ENCODE measurements at regions not wholly inside any gene's neighbourhood (a gene's known extent, or its start where the extent isn't known, plus 50 kb on each side); places are given as distances from the start of the nearest gene placed in this dataset.

GRCh38 chr4:123581802-123582201 lies 185.2 kb downstream of the SPRY1 start:
- H3K27me3 ChIP-seq, result no peaks in the 10 kb centered on the region
- H3K9me3 ChIP-seq, result peaks cover 12 to 19% (median 12%) of the 10 kb centered on the region in 4 donors
- H3K36me3 ChIP-seq, result no peaks in the 10 kb centered on the region
- TF ChIP-seq EP300 (IDR thresholded peaks at IDR 0.05) (no peak), POLR2AphosphoS5 (IDR thresholded peaks at IDR 0.05) (no peak), CTCF (IDR thresholded peaks at IDR 0.05) (no peak), POLR2A (IDR thresholded peaks at IDR 0.05) (no peak)
- ATAC-seq (ENCODE audit: low FRiP score in 2 of 2) (no peak), DNase-seq (no peak)
- no peak overlapping the region for H3K4me3 ChIP-seq
- no peak overlapping the region for H3K27ac ChIP-seq
- WGBS, 2 donors, result 95 to 97% methylated on average over 3 of the region's 3 CpGs
- H3K4me1 ChIP-seq, result no peaks in the 10 kb centered on the region

- TF ChIP-seq CTCF (IDR thresholded peaks at IDR 0.05), result no peak
- no peak for TF ChIP-seq EP300 (IDR thresholded peaks at IDR 0.05)
- no peak for TF ChIP-seq POLR2A (IDR thresholded peaks at IDR 0.05)
- no peak for TF ChIP-seq POLR2AphosphoS5 (IDR thresholded peaks at IDR 0.05)
- no peak for DNase-seq
- H3K27me3 ChIP-seq, result no peaks in the 10 kb centered on the region
- no peak for ATAC-seq (ENCODE audit: low FRiP score in 2 of 2)
- no peak overlapping the region for H3K27ac ChIP-seq
- no peaks in the 10 kb centered on the region for H3K36me3 ChIP-seq
- H3K4me1 ChIP-seq, result peaks cover 6 to 10% (median 9%) of the 10 kb centered on the region in 4 donors
- H3K4me3 ChIP-seq, result no peak overlapping the region
- WGBS, 2 donors, result 94 to 96% methylated on average over 2 of the region's 2 CpGs
- H3K9me3 ChIP-seq, result peaks cover 12 to 19% (median 12%) of the 10 kb centered on the region in 4 donors
Observed at GRCh38 chr4:123583043-123583442, 186.4 kb downstream of the SPRY1 start.

- TF ChIP-seq POLR2A (IDR thresholded peaks at IDR 0.05) (no peak), CTCF (IDR thresholded peaks at IDR 0.05) (no peak), POLR2AphosphoS5 (IDR thresholded peaks at IDR 0.05) (no peak), EP300 (IDR thresholded peaks at IDR 0.05) (no peak)
- Histone ChIP-seq H3K27ac (no peak overlapping the region), H3K9me3 (peaks cover 12 to 19% (median 12%) of the 10 kb centered on the region in 4 donors), H3K27me3 (no peaks in the 10 kb centered on the region), H3K4me1 (peaks cover 13 to 18% (median 17%) of the 10 kb centered on the region in 4 donors), H3K36me3 (no peaks in the 10 kb centered on the region), H3K4me3 (no peak overlapping the region)
- WGBS, 2 donors, result 95 to 97% methylated on average over 2 of the region's 2 CpGs
- ATAC-seq (ENCODE audit: low FRiP score in 2 of 2), result no peak
- DNase-seq, result no peak
Observed at GRCh38 chr4:123585111-123585510, 188.5 kb downstream of the SPRY1 start.

- 42 to 47% methylated on average over 8 of the region's 8 CpGs for WGBS, 2 donors
- no peak for TF ChIP-seq CTCF (IDR thresholded peaks at IDR 0.05)
- TF ChIP-seq EP300 (IDR thresholded peaks at IDR 0.05), result peak in 2 of 4 donors; percentile 78 to 79
- TF ChIP-seq POLR2AphosphoS5 (IDR thresholded peaks at IDR 0.05), result peak; percentile 79 to 87
- Histone ChIP-seq H3K27me3 (no peaks in the 10 kb centered on the region), H3K36me3 (no peaks in the 10 kb centered on the region), H3K27ac (peak overlapping the region; percentile 46 to 68 (median 54)), H3K4me1 (peaks cover 13 to 23% (median 17%) of the 10 kb centered on the region in 4 donors), H3K9me3 (no peaks in the 10 kb centered on the region), H3K4me3 (no peak overlapping the region)
- DNase-seq (peak in 1 of 2 donors; percentile 30), ATAC-seq (ENCODE audit: low FRiP score in 2 of 2) (peak; percentile 52 to 75)
Observed at GRCh38 chr4:123587983-123588494, 191.4 kb downstream of the SPRY1 start.

- Histone ChIP-seq H3K4me3 (no peak overlapping the region), H3K9me3 (no peaks in the 10 kb centered on the region), H3K27me3 (no peaks in the 10 kb centered on the region), H3K4me1 (peaks cover 13 to 24% (median 17%) of the 10 kb centered on the region in 4 donors), H3K27ac (peak overlapping the region; percentile 46 to 68 (median 54)), H3K36me3 (no peaks in the 10 kb centered on the region)
- peak; percentile 49 to 76 for ATAC-seq (ENCODE audit: low FRiP score in 2 of 2)
- no peak for DNase-seq
- TF ChIP-seq POLR2AphosphoS5 (IDR thresholded peaks at IDR 0.05) (no peak), CTCF (IDR thresholded peaks at IDR 0.05) (no peak), POLR2A (IDR thresholded peaks at IDR 0.05) (no peak), EP300 (IDR thresholded peaks at IDR 0.05) (peak in 1 of 4 donors; percentile 23)
- WGBS, 2 donors, result 65 to 67% methylated on average over 8 of the region's 8 CpGs
Observed at GRCh38 chr4:123588631-123589241, 192.1 kb downstream of the SPRY1 start.

All from upper lobe of left lung (tissue), 6 donors.